GM12873 (cell line): ENCODE measurements at regions not wholly inside any gene's neighbourhood (a gene's known extent, or its start where the extent isn't known, plus 50 kb on each side); places are given as distances from the start of the nearest gene placed in this dataset.

Experiments used
- TF ChIP-seq, protein P1 (sequence below): IDR thresholded peaks from 2 replicates; pipeline ENCODE4 v1.5.1; 2012; ENCODE audit warnings: low read depth, mild to moderate bottlenecking, moderate library complexity, low read length, control low read depth; ENCODE audit not compliant: insufficient read depth; ENCODE audit errors: missing control alignments

DNA sequence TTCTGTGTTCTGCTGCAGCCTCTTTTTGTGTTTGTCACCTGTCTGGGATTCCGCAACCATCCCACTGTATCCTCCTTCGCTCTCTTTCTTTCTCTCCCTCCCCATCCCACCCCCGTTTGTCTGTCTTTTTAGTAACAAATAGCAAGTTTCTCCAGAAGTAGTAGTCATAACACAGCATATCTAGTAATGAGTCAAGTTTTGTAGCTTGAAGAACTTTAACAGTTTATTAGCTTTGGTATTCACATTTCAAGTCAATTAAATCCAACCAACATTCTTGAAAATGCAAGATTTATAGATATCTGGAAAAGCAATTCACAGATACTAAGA lies 154.1 kb upstream of the MTPN start:
- TF ChIP-seq, protein P1, sequence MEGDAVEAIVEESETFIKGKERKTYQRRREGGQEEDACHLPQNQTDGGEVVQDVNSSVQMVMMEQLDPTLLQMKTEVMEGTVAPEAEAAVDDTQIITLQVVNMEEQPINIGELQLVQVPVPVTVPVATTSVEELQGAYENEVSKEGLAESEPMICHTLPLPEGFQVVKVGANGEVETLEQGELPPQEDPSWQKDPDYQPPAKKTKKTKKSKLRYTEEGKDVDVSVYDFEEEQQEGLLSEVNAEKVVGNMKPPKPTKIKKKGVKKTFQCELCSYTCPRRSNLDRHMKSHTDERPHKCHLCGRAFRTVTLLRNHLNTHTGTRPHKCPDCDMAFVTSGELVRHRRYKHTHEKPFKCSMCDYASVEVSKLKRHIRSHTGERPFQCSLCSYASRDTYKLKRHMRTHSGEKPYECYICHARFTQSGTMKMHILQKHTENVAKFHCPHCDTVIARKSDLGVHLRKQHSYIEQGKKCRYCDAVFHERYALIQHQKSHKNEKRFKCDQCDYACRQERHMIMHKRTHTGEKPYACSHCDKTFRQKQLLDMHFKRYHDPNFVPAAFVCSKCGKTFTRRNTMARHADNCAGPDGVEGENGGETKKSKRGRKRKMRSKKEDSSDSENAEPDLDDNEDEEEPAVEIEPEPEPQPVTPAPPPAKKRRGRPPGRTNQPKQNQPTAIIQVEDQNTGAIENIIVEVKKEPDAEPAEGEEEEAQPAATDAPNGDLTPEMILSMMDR: no peak

DNA sequence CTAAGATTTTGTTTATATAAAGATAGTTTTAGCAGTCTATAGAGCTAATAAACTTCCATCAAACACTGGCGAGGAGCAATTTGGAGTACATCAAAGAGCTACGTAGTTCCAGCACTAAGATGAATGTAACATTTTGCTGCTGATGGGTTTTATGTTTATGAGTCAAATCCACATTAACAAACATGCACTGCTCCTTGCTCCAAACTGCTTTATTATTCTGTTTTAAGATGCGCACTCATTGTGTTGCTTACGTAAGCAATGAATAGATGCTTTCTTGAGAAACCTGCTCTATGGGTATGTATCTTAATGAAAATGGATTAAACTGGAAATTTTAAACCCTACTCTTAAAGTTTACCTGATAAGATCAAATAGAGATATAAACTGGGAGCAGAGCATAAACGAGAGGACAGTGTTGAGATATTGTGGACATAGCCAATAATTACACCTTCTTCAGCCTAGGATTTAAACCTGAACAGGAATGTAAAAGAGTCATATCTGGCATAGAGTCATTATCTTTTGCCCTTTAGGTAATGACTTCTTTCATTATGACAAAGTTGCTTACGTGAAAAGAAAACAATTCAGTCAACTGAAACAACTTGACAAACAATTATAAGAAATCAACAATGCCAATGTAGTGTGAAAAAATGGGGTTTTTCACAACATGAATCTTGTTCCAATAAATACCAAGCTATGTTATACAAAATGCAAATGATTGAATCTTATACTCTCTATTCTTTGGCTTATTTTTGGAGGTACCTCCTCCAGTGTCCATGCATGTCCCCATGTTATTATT lies 153.5 kb upstream of the MTPN start:
- TF ChIP-seq, protein P1: no peak

DNA sequence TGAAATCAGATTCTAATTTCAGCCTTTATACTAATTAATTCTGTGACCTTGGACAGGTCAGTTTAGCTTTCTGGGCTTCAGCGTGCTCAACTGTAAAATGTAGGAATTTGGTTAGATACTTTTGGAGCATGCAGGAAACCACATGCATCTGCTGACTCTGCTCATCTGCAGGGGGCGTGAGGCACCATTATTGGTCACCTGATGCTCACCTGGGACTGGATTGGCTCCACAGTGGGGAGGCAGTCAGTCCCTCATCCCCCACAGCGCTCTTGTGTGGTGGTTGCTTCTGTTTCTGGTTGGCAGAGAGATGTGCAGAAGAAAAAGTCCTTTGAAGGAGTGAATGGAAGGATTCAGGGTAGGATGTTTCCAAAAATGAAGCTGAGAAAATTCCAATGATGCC lies 150.9 kb upstream of the MTPN start:
- TF ChIP-seq, protein P1: no peak

DNA sequence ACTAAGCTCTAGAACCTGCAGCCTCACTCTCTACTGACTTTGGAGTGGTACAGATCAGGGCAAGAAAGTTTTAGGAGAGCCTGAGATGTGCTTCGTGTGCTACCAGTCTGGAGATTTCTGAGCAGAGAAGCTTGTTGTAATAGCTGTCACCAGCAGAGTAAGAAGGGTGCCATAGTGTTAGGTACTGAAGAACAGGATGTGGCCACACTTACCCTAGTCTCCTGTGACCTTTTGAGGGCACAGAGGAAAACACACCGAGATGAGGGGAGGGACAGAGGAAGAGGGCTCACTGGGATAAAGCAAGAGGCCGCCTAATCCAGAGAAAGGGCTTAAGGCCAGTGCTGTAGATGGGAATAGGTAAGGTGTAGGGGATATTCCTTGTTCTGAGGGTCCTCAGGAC lies 146.2 kb upstream of the MTPN start:
- TF ChIP-seq, protein P1: no peak

DNA sequence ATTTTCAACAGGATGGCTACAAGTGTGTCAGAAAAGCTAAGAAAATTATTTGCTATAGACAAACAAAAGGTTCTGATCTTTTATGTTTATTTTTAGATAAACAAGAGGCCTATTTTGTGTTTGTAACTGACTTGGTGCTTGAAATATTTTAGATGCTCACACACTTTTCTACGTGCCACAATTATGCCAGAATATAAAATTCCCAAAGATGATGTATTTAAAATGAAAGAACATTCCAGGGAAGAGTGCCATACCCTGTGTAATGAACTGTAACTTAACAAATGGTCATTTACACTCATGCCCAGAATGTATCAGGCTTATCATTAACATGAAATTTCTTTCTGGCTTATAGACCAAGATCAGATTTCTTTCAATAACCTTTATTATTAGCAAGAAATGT lies 144.9 kb upstream of the MTPN start:
- TF ChIP-seq, protein P1: no peak

DNA sequence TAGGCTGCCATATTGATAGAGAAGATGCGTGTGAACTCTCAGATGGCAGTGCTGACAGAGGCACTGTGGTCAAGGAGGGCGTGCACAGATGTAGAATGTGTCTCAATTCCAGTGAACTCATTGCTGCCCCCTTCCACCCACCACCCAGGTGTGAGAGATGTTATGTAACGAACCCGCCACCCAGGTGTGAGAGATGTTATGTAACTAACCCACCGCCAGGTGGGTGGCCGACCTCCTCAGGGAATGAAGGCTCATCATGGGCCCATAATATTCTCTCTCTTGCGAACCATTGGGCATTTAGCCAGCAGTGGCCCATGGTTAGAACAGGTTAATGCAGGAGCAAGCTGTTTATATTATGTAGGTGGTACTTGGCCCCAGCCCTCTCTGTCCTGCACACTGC lies 140.4 kb upstream of the MTPN start:
- TF ChIP-seq, protein P1: no peak

DNA sequence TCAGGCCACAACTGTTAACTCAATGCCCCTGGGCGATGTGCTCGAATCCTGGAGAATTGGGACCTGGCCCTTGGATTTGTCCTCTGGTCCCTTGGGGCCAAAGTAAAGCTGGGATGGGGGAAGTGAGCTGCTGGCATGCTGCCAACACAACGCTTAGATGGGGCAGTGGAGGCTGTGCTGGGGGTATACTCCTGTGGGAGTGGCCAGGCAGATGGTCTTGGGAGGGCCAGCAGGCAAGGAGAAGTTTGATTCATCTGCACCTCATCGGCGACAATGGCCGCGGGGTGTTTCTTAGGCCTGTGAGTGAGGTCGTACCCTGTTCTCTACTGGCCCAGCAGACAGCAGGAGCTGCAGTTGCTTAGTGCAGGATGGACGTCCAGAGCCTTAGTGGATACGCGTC lies 139.0 kb upstream of the MTPN start:
- TF ChIP-seq, protein P1: no peak
